ENCODE measurements at regions not wholly inside any gene's neighbourhood (a gene's known extent, or its start where the extent isn't known, plus 50 kb on each side); places are given as distances from the start of the nearest gene placed in this dataset.

DNA sequence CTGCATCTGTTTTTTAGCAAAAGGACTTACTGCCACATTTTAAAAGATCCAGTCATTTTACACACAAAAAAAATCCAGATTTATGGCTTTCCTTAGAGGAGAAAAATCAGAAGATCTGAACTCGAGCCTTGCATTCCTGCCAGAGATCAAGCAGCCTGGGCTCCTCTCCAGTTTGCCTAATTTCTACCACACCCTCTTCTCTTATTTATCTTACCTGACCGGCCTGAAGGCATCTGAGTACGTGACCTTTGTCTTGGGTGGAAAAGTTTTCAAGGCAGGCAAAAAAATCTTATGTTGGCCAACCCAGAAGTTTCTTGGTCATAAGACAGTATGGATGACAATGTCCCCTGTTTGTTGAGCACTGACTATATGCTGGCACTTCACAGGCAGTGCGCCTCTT, 60.3 kb downstream of the CHRD start:
- Histone ChIP-seq H3K27ac (ENCODE audit: low read depth, low read length) (no peak overlapping the region), H3K27me3 (ENCODE audit: control insufficient read depth, insufficient read depth, low read length) (no peaks in the 10 kb centered on the region), H3K36me3 (ENCODE audit: control insufficient read depth, insufficient read depth, low read length) (no peaks in the 10 kb centered on the region), H3K9me3 (ENCODE audit: control insufficient read depth, insufficient read depth, low read length) (no peaks in the 10 kb centered on the region), H3K9ac (ENCODE audit: low read depth, low read length) (no peak overlapping the region), H3K4me1 (ENCODE audit: control insufficient read depth, insufficient read depth, low read length) (no peaks in the 10 kb centered on the region), H3K4me3 (ENCODE audit: low read depth, low read length) (no peak overlapping the region)

DNA sequence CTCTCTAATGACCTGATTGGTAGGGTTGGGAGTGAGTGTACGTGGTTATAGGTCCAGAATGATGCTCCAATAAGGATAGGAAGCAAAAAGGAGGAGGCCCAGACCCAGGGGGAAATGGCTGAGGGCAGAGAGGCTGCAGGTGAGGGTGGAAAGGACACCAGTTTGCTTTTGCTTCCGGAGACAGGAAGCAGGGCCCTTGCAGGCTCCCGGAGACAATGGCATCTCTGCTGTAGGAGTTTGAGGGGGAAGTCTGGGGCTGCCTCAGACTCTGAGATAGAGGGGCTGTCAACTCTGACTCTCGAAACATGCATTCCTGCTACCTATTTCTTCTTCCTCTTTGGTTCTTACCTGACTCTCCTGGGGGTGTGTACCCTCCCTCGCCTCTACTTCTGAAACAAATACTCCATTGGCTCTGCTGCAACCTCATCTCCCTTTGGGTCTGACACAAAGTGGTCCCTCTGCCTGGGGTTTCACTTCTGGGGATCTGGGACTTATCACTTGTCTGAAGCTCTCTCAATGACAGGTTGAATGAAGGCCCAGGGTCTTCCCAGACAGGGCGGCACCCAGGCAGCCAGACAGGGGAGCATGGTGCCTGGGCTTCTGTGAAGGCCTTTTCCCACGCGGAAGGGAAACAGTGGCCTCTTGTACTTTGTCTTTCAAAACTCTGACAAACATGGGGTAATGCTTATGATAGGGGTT, 61.5 kb downstream of the CHRD start:
- Histone ChIP-seq H3K4me3 (ENCODE audit: low read depth, low read length) (no peak overlapping the region), H3K27ac (ENCODE audit: low read depth, low read length) (no peak overlapping the region), H3K36me3 (ENCODE audit: control insufficient read depth, insufficient read depth, low read length) (no peaks in the 10 kb centered on the region), H3K9me3 (ENCODE audit: control insufficient read depth, insufficient read depth, low read length) (no peaks in the 10 kb centered on the region), H3K4me1 (ENCODE audit: control insufficient read depth, insufficient read depth, low read length) (no peaks in the 10 kb centered on the region), H3K9ac (ENCODE audit: low read depth, low read length) (no peak overlapping the region), H3K27me3 (ENCODE audit: control insufficient read depth, insufficient read depth, low read length) (no peaks in the 10 kb centered on the region)

DNA sequence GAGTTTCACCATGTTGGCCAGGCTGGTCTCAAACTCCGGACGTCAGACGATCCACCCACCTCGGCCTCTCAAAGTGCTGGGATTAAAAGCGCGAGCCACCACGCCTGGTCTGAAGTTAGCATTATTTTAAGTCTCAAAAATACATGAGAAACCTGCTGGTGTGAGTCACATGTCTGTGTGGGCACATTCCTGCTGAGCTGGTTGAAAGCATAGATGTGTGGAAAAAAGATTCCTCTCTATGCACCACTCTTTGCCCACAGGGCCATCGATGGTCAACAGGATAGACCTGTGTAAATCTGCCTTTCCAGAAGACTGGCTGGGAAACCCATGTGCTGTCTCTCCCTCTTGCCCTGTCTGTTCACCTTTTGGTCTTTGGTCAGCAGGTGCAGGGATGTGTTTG, 63.5 kb downstream of the CHRD start:
- Histone ChIP-seq H3K4me3 (ENCODE audit: low read depth, low read length) (no peak overlapping the region), H3K36me3 (ENCODE audit: control insufficient read depth, insufficient read depth, low read length) (no peaks in the 10 kb centered on the region), H3K9ac (ENCODE audit: low read depth, low read length) (no peak overlapping the region), H3K9me3 (ENCODE audit: control insufficient read depth, insufficient read depth, low read length) (no peaks in the 10 kb centered on the region), H3K27ac (ENCODE audit: low read depth, low read length) (no peak overlapping the region), H3K4me1 (ENCODE audit: control insufficient read depth, insufficient read depth, low read length) (no peaks in the 10 kb centered on the region), H3K27me3 (ENCODE audit: control insufficient read depth, insufficient read depth, low read length) (no peaks in the 10 kb centered on the region)

DNA sequence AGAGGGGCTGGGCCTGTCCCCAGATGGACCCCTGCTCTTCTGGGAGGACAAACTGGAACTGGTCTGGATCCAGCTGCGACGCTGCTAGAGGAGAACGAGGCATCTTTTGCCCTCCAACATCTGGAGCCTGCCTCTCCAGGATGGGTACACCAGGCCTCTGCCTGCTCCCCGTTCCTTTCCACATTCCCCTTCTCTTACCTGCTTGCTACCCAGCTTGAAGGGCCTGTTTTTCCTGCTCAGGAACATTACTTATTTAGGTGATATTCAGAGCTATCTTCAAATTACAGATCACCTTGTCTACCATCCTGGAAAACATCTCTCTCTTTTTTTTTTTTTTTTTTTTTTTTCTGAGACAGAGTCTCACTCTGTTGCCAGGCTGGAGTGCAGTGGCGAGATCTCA, 64.0 kb downstream of the CHRD start:
- Histone ChIP-seq H3K27me3 (ENCODE audit: control insufficient read depth, insufficient read depth, low read length) (no peaks in the 10 kb centered on the region), H3K4me1 (ENCODE audit: control insufficient read depth, insufficient read depth, low read length) (no peaks in the 10 kb centered on the region), H3K36me3 (ENCODE audit: control insufficient read depth, insufficient read depth, low read length) (no peaks in the 10 kb centered on the region), H3K9me3 (ENCODE audit: control insufficient read depth, insufficient read depth, low read length) (no peaks in the 10 kb centered on the region), H3K9ac (ENCODE audit: low read depth, low read length) (no peak overlapping the region), H3K4me3 (ENCODE audit: low read depth, low read length) (no peak overlapping the region), H3K27ac (ENCODE audit: low read depth, low read length) (no peak overlapping the region)

DNA sequence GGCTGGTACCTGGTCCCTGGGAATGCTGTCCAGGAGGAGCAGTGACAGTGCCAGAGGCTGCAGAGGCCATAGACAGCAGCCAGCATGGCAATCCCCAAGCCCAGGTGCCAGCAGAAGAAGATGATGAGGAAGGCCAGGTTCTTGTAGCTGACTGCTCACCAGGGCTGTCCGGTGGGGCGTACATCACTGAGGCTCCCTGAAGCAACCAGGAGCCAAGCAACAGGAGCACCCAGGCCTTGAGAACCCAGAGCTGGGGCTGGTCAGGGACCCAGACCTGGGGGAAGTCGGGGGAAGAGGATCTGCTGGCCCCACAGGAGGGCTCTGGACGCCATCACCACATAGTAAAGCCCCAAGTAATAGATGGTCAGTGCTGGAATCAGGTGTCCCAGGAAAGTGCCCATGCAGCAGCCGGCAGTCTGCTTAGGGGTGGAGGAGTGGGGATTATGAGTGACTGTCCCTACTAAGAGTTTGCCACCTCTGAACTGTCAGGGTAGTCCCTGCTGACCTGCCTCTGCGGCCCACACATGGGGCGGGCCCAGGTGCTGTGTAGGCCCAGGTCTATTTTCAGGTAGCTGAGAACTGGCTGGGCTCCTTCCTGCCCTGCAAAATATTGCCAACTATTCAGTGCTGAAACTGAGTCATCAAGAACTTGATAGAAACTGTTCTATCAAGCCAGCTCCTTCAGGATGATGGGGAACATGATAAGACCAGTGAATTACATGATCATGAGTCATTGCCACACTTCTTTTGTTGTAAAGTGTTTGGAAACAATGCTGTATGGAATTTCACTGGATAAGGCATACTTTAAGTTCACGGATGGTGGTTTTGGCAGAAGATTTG, 68.7 kb downstream of the CHRD start:
- H3K27ac ChIP-seq (ENCODE audit: low read depth, low read length): no peak overlapping the region
- no peak overlapping the region for H3K4me3 ChIP-seq (ENCODE audit: low read depth, low read length)
- H3K9ac ChIP-seq (ENCODE audit: low read depth, low read length): no peak overlapping the region

DNA sequence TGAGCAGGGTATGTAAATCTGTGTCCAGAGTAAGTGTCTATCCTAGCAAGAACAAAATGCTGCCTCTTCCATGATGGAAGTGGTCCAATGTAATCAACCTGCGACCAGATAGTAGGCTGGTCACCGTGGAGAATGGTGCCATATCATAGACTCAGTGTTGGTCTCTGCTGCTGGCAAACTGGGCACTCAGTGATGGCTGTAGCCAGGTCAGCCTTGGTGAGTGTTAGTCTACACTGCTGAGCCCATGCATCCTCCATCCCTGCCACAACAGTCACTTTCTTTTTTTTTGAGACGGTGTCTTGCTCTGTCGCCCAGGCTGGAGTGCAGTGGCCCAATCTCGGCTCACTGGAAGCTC, 69.3 kb downstream of the CHRD start:
- H3K36me3 ChIP-seq (ENCODE audit: control insufficient read depth, insufficient read depth, low read length): no peaks in the 10 kb centered on the region
- H3K27ac ChIP-seq (ENCODE audit: low read depth, low read length): no peak overlapping the region
- no peak overlapping the region for H3K9ac ChIP-seq (ENCODE audit: low read depth, low read length)
- H3K9me3 ChIP-seq (ENCODE audit: control insufficient read depth, insufficient read depth, low read length): no peaks in the 10 kb centered on the region
- H3K4me1 ChIP-seq (ENCODE audit: control insufficient read depth, insufficient read depth, low read length): no peaks in the 10 kb centered on the region
- H3K27me3 ChIP-seq (ENCODE audit: control insufficient read depth, insufficient read depth, low read length): no peaks in the 10 kb centered on the region
- H3K4me3 ChIP-seq (ENCODE audit: low read depth, low read length): no peak overlapping the region

More for the DNA sequence above, 68.7 kb downstream of the CHRD start:
- H3K36me3 ChIP-seq (ENCODE audit: control insufficient read depth, insufficient read depth, low read length): no peaks in the 10 kb centered on the region
- no peaks in the 10 kb centered on the region for H3K4me1 ChIP-seq (ENCODE audit: control insufficient read depth, insufficient read depth, low read length)
- H3K27me3 ChIP-seq (ENCODE audit: control insufficient read depth, insufficient read depth, low read length): no peaks in the 10 kb centered on the region
- H3K9me3 ChIP-seq (ENCODE audit: control insufficient read depth, insufficient read depth, low read length): no peaks in the 10 kb centered on the region

DNA sequence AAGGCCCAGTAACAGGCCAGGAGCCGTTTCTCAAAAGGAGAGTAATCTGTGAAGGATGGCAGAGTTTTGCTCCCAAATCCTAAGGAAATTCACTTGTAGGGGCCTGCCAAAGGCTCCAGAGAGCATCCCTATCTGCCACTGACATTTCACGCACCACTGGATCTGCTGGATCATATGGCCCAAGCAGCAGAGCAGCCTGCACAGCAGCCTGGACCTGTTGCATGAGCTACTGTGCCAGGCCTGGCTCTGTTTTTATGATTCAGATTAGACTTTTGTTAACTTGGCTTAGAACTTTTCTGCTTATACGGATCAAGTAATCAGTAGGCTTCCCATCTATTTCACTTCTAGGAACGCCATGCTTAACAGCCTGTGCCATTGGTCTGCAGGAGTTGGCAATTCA, 70.7 kb downstream of the CHRD start:
- Histone ChIP-seq H3K27ac (ENCODE audit: low read depth, low read length) (no peak overlapping the region), H3K27me3 (ENCODE audit: control insufficient read depth, insufficient read depth, low read length) (no peaks in the 10 kb centered on the region), H3K9me3 (ENCODE audit: control insufficient read depth, insufficient read depth, low read length) (no peaks in the 10 kb centered on the region), H3K4me3 (ENCODE audit: low read depth, low read length) (no peak overlapping the region), H3K9ac (ENCODE audit: low read depth, low read length) (no peak overlapping the region), H3K36me3 (ENCODE audit: control insufficient read depth, insufficient read depth, low read length) (no peaks in the 10 kb centered on the region), H3K4me1 (ENCODE audit: control insufficient read depth, insufficient read depth, low read length) (no peaks in the 10 kb centered on the region)

DNA sequence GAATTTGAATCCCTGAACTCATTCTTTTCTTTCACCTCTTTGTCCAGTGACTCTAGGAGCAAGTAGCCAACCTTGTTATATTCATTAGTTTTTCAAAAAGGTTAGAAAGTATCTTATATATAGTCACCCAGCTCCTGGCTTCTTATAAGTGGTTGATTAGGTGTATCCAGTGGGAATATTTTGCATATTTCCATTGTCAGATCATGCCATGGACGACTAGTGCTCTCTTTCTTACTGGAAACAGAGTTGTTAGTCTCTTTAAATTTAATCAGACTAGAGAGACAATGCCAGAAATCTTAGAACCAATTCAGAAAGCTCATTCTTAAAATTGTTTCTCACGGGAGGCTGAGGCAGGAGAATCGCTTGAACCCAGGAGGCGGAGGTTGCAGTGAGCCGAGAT, 73.4 kb downstream of the CHRD start:
- Histone ChIP-seq H3K4me3 (ENCODE audit: low read depth, low read length) (no peak overlapping the region), H3K36me3 (ENCODE audit: control insufficient read depth, insufficient read depth, low read length) (no peaks in the 10 kb centered on the region), H3K27ac (ENCODE audit: low read depth, low read length) (no peak overlapping the region), H3K27me3 (ENCODE audit: control insufficient read depth, insufficient read depth, low read length) (no peaks in the 10 kb centered on the region), H3K9me3 (ENCODE audit: control insufficient read depth, insufficient read depth, low read length) (no peaks in the 10 kb centered on the region), H3K4me1 (ENCODE audit: control insufficient read depth, insufficient read depth, low read length) (no peaks in the 10 kb centered on the region), H3K9ac (ENCODE audit: low read depth, low read length) (no peak overlapping the region)

DNA sequence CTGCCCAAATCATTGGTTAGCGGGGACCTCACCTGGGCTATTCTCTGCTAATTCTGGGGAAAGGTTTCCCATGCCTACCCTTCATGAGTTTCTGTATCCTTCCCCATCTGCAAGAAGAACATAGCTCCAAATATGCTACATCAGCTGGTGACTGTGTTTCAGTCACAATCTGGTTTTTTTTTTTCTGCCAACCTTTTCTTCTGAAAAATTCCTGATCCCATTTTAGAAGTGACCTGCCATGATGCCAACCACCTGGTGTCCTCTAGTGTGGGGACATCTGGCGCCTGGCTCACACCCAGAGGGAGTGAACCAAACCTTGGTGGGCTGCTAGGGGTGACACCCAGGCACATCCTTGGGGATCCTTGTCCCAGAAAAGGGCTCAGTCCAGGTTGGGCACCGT, 76.1 kb downstream of the CHRD start:
- Histone ChIP-seq H3K4me1 (ENCODE audit: control insufficient read depth, insufficient read depth, low read length) (no peaks in the 10 kb centered on the region), H3K27me3 (ENCODE audit: control insufficient read depth, insufficient read depth, low read length) (no peaks in the 10 kb centered on the region), H3K27ac (ENCODE audit: low read depth, low read length) (no peak overlapping the region), H3K36me3 (ENCODE audit: control insufficient read depth, insufficient read depth, low read length) (no peaks in the 10 kb centered on the region), H3K9ac (ENCODE audit: low read depth, low read length) (no peak overlapping the region), H3K4me3 (ENCODE audit: low read depth, low read length) (no peak overlapping the region), H3K9me3 (ENCODE audit: control insufficient read depth, insufficient read depth, low read length) (no peaks in the 10 kb centered on the region)

DNA sequence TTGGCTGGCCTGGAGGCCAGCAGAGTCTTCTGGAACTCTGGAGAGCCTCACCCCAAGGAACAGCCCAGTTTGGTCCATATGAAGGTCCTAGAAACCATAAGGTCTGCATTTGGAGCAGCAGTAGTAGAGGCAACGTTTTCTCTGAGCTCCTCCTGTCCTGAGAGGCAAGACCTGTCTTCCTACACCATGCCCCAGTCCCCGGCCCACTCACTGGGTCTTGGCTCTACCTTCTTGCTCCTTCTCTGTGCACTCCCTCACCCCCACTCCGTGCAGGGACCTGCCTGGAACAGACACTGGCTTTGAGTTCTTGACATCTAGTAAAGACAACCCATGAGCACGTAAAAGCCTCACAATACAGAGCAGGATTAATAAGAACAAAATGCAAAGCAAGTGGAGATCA, 76.6 kb downstream of the CHRD start:
- no peak overlapping the region for H3K27ac ChIP-seq (ENCODE audit: low read depth, low read length)
- H3K9me3 ChIP-seq (ENCODE audit: control insufficient read depth, insufficient read depth, low read length): no peaks in the 10 kb centered on the region
- no peak overlapping the region for H3K4me3 ChIP-seq (ENCODE audit: low read depth, low read length)
- H3K36me3 ChIP-seq (ENCODE audit: control insufficient read depth, insufficient read depth, low read length): no peaks in the 10 kb centered on the region
- H3K4me1 ChIP-seq (ENCODE audit: control insufficient read depth, insufficient read depth, low read length): no peaks in the 10 kb centered on the region
- H3K27me3 ChIP-seq (ENCODE audit: control insufficient read depth, insufficient read depth, low read length): no peaks in the 10 kb centered on the region
- no peak overlapping the region for H3K9ac ChIP-seq (ENCODE audit: low read depth, low read length)

DNA sequence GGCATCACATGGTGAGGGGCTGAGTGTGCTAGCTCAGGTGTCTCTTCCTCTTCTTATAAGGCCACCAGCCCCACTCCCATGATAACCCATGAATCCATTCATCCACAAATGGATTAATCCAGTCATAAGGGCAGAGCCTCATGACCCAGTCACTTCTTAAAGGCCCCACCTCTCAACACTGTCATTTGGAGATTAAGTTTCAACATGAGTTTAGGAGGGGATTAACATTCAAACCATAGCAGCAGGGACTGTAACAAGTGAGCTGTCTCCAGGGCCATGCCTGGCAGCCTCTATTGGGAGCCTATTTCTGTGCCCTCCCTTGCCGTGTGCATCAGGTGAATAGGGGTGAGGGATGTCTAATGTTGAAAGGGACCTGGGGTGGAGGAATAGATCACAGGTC, 77.5 kb downstream of the CHRD start:
- Histone ChIP-seq H3K9ac (ENCODE audit: low read depth, low read length) (no peak overlapping the region), H3K4me3 (ENCODE audit: low read depth, low read length) (no peak overlapping the region), H3K4me1 (ENCODE audit: control insufficient read depth, insufficient read depth, low read length) (no peaks in the 10 kb centered on the region), H3K36me3 (ENCODE audit: control insufficient read depth, insufficient read depth, low read length) (no peaks in the 10 kb centered on the region), H3K27ac (ENCODE audit: low read depth, low read length) (no peak overlapping the region), H3K27me3 (ENCODE audit: control insufficient read depth, insufficient read depth, low read length) (no peaks in the 10 kb centered on the region), H3K9me3 (ENCODE audit: control insufficient read depth, insufficient read depth, low read length) (no peaks in the 10 kb centered on the region)

Data from HUES48 (cell line).